Gastroesophageal sphincter (tissue), 3 donors: ENCODE measurements at regions not wholly inside any gene's neighbourhood (a gene's known extent, or its start where the extent isn't known, plus 50 kb on each side); places are given as distances from the start of the nearest gene placed in this dataset.

Experiments
- CTCF ChIP-seq, 4 experiments: fragments of 200-600 bp in 2 of 4; fragments of 450-650 bp in 2 of 4; sonication (generic) in 1 of 4; IDR thresholded peaks; one replicate each; pipeline ENCODE4 v1.5.1; 2017 to 2019; ENCODE audit warnings: antibody characterized with exemption in 4 of 4, mild to moderate bottlenecking in 2 of 4, moderate library complexity in 2 of 4
- POLR2A ChIP-seq, 2 donors: fragments of 450-650 bp; IDR thresholded peaks; one replicate each; pipeline ENCODE4 v1.6.1; 2017; ENCODE audit warnings: antibody characterized with exemption in 2 of 2, mild to moderate bottlenecking in 2 of 2, moderate library complexity in 1 of 2
- POLR2AphosphoS5 ChIP-seq: sonication (generic); formaldehyde crosslinking; IDR thresholded peaks from one replicate; pipeline ENCODE4 v1.6.1; 2017; ENCODE audit warnings: antibody characterized with exemption

- TF ChIP-seq CTCF (IDR thresholded peaks at IDR 0.05) (no peak), POLR2A (IDR thresholded peaks at IDR 0.05) (no peak), POLR2AphosphoS5 (no peak)
These were observed 444.0 kb upstream of the ZMIZ1 start for GRCh38 chr10:78624791-78625190.
